Lung microvascular endothelial cell (primary cell): ENCODE measurements at regions not wholly inside any gene's neighbourhood (a gene's known extent, or its start where the extent isn't known, plus 50 kb on each side); places are given as distances from the start of the nearest gene placed in this dataset.

Experiments
- DNase-seq, 2 donors: peaks; one replicate each; pipeline versions ENCODE4 v3.0.0 to v3.0.0-alpha.2; 2010; ENCODE audit warnings: low read depth in 2 of 2

GRCh38 chr4:123026015-123026414, 103.6 kb upstream of the NUDT6 start:
- DNase-seq, result peak; percentile 67 to 97

- DNase-seq, result peak; percentile 8 to 33
Measured at GRCh38 chr4:123031664-123032063, 109.3 kb upstream of the NUDT6 start.

- no peak for DNase-seq
Measured at GRCh38 chr4:123034023-123034422, 111.6 kb upstream of the NUDT6 start.

GRCh38 chr4:123035239-123035638, 112.8 kb upstream of the NUDT6 start:
- no peak for DNase-seq

- DNase-seq, result no peak
Measured at GRCh38 chr4:123037804-123038203, 115.4 kb upstream of the NUDT6 start.

- DNase-seq, result no peak
Measured at GRCh38 chr4:123042095-123042494, 119.7 kb upstream of the NUDT6 start.

- DNase-seq, result no peak
Measured at GRCh38 chr4:123043013-123043412, 120.6 kb upstream of the NUDT6 start.

GRCh38 chr4:123043793-123044425, 121.5 kb upstream of the NUDT6 start:
- DNase-seq, result peak in 1 of 2 donors; percentile 13

- DNase-seq, result no peak
Measured at GRCh38 chr4:123046096-123046495, 123.7 kb upstream of the NUDT6 start.

- DNase-seq, result no peak
Measured at GRCh38 chr4:123050018-123050417, 127.6 kb upstream of the NUDT6 start.

GRCh38 chr4:123052007-123052406, 129.6 kb upstream of the NUDT6 start:
- no peak for DNase-seq

- peak in 1 of 2 donors; percentile 16 for DNase-seq
Measured at GRCh38 chr4:123055943-123056342, 133.5 kb upstream of the NUDT6 start.

- DNase-seq, result no peak
Measured at GRCh38 chr4:123060039-123060770, 137.8 kb upstream of the NUDT6 start.

GRCh38 chr4:123064390-123064789, 142.0 kb upstream of the NUDT6 start:
- peak in 1 of 2 donors; percentile 12 for DNase-seq

- peak in 1 of 2 donors; percentile 68 for DNase-seq
Measured at GRCh38 chr4:123068081-123068480, 145.7 kb upstream of the NUDT6 start.

- DNase-seq, result no peak
Measured at GRCh38 chr4:123072060-123072459, 149.7 kb upstream of the NUDT6 start.

GRCh38 chr4:123073650-123074049, 151.3 kb upstream of the NUDT6 start:
- no peak for DNase-seq

GRCh38 chr4:123077330-123077729, 154.9 kb upstream of the NUDT6 start:
- DNase-seq, result no peak

GRCh38 chr4:123081971-123082370, 159.6 kb upstream of the NUDT6 start:
- no peak for DNase-seq

GRCh38 chr4:123083646-123084045, 161.2 kb upstream of the NUDT6 start:
- no peak for DNase-seq

GRCh38 chr4:123088501-123088900, 166.1 kb upstream of the NUDT6 start:
- no peak for DNase-seq

GRCh38 chr4:123090886-123091285, 168.5 kb upstream of the NUDT6 start:
- no peak for DNase-seq

- DNase-seq, result no peak
Measured at GRCh38 chr4:123092586-123092985, 170.2 kb upstream of the NUDT6 start.
